H9 (cell line): ENCODE measurements at regions not wholly inside any gene's neighbourhood (a gene's known extent, or its start where the extent isn't known, plus 50 kb on each side); places are given as distances from the start of the nearest gene placed in this dataset.

ENCODE experiments used
- DNase-seq: peaks from one replicate; pipeline ENCODE4 v3.0.0-alpha.2; 2017
- H2AFZ ChIP-seq: one replicate; pipeline ENCODE4 v1.6.1; 2013; ENCODE audit warnings: mild to moderate bottlenecking, low read length, control low read depth, moderate library complexity
- H2AK5ac ChIP-seq: 2 replicates; pipeline ENCODE4 v1.6.1; 2013; ENCODE audit warnings: low read length, control low read depth, mixed read lengths; ENCODE audit not compliant: insufficient read length
- H2BK120ac ChIP-seq: one replicate; pipeline ENCODE4 v1.6.1; 2013; ENCODE audit warnings: low read depth, mild to moderate bottlenecking, low read length, control low read depth, inconsistent platforms; ENCODE audit not compliant: poor library complexity, severe bottlenecking
- H2BK12ac ChIP-seq: 2 replicates; pipeline ENCODE4 v1.6.1; 2013; ENCODE audit warnings: low read length, control low read depth, mixed read lengths, low read depth; ENCODE audit not compliant: insufficient read length
- H2BK15ac ChIP-seq: 2 replicates; pipeline ENCODE4 v1.6.1; 2013; ENCODE audit warnings: low read depth, low read length, control low read depth
- H2BK20ac ChIP-seq: one replicate; pipeline ENCODE4 v1.6.1; 2013; ENCODE audit warnings: low read depth, mild to moderate bottlenecking, low read length, control low read depth, inconsistent platforms; ENCODE audit not compliant: poor library complexity, severe bottlenecking
- H2BK5ac ChIP-seq: 2 replicates; pipeline ENCODE4 v1.6.1; 2013; ENCODE audit warnings: low read length, control low read depth, mixed read lengths; ENCODE audit not compliant: insufficient read length
- H3K14ac ChIP-seq: 2 replicates; pipeline ENCODE4 v1.6.1; 2013; ENCODE audit warnings: low read length, control low read depth; ENCODE audit not compliant: insufficient read depth
- H3K18ac ChIP-seq: 2 replicates; pipeline ENCODE4 v1.6.1; 2013; ENCODE audit warnings: low read depth, mild to moderate bottlenecking, mixed read lengths, low read length, control low read depth; ENCODE audit not compliant: insufficient read length
- H3K23ac ChIP-seq: 2 replicates; pipeline ENCODE4 v1.6.1; 2013; ENCODE audit warnings: low read length, control low read depth, mixed read lengths, low read depth; ENCODE audit not compliant: insufficient read length
- H3K23me2 ChIP-seq: 2 replicates; pipeline ENCODE4 v1.6.1; 2013; ENCODE audit warnings: low read depth, mild to moderate bottlenecking, mixed read lengths, low read length, control low read depth; ENCODE audit not compliant: insufficient read length, poor library complexity, severe bottlenecking
- H3K27ac ChIP-seq: 2 replicates; pipeline ENCODE4 v1.5.1; 2013; ENCODE audit warnings: low read length, control low read depth, mixed read lengths, low read depth; ENCODE audit not compliant: insufficient read length
- H3K27me3 ChIP-seq: 2 replicates; pipeline ENCODE4 v1.6.1; 2013; ENCODE audit warnings: low read length, control low read depth, inconsistent platforms; ENCODE audit not compliant: insufficient read depth
- H3K4ac ChIP-seq: 2 replicates; pipeline ENCODE4 v1.6.1; 2013; ENCODE audit warnings: low read depth, mild to moderate bottlenecking, control low read depth, inconsistent platforms, low read length, moderate library complexity
- H3K4me1 ChIP-seq: 2 replicates; pipeline ENCODE4 v1.6.1; 2013; ENCODE audit warnings: low read length, control low read depth, inconsistent platforms; ENCODE audit not compliant: insufficient read depth
- H3K4me2 ChIP-seq: 2 replicates; pipeline ENCODE4 v1.6.1; 2013; ENCODE audit warnings: low read length, control low read depth, mixed read lengths; ENCODE audit not compliant: insufficient read length, insufficient read depth
- H3K56ac ChIP-seq: 2 replicates; pipeline ENCODE4 v1.6.1; 2013; ENCODE audit warnings: low read depth, mild to moderate bottlenecking, mixed read lengths, low read length, control low read depth; ENCODE audit not compliant: insufficient read length
- H3K79me1 ChIP-seq: 2 replicates; pipeline ENCODE4 v1.6.1; 2013; ENCODE audit warnings: low read depth, mild to moderate bottlenecking, moderate library complexity, low read length, control low read depth, inconsistent platforms; ENCODE audit not compliant: insufficient read depth, poor library complexity, severe bottlenecking
- H3K79me2 ChIP-seq: 2 replicates; pipeline ENCODE4 v1.6.1; 2013; ENCODE audit warnings: low read length, control low read depth, inconsistent platforms; ENCODE audit not compliant: insufficient read depth
- H3K9ac ChIP-seq: 2 replicates; pipeline ENCODE4 v1.6.1; 2013; ENCODE audit warnings: low read length, control low read depth, mixed read lengths; ENCODE audit not compliant: insufficient read length; ENCODE audit errors: extremely low read depth
- H3K9me3 ChIP-seq: one replicate; pipeline ENCODE4 v1.6.1; 2013; ENCODE audit warnings: low read depth, low read length, inconsistent platforms; ENCODE audit not compliant: control insufficient read depth
- H3T11ph ChIP-seq: one replicate; pipeline ENCODE4 v1.6.1; 2013; ENCODE audit warnings: mild to moderate bottlenecking, low read length, control low read depth, inconsistent platforms
- H4K20me1 ChIP-seq: one replicate; pipeline ENCODE4 v1.6.1; 2013; ENCODE audit not compliant: control insufficient read depth, insufficient read length, insufficient read depth
- H4K5ac ChIP-seq: 2 replicates; pipeline ENCODE4 v1.6.1; 2013; ENCODE audit warnings: low read depth, mild to moderate bottlenecking, mixed read lengths, low read length, control low read depth; ENCODE audit not compliant: insufficient read length
- H4K8ac ChIP-seq: replicated peaks from 2 replicates; pipeline ENCODE4 v1.6.1; 2013; ENCODE audit warnings: low read length, control low read depth, mixed read lengths, low read depth; ENCODE audit not compliant: insufficient read length
- H4K91ac ChIP-seq: 2 replicates; pipeline ENCODE4 v1.6.1; 2013; ENCODE audit warnings: low read depth, mild to moderate bottlenecking, moderate library complexity, mixed read lengths, low read length, control low read depth; ENCODE audit not compliant: insufficient read length
- H3K27ac Mint-ChIP-seq, 3 experiments: 2 replicates in 2 of 3; 3 replicates in 1 of 3; pipeline ENCODE4 v1.8.0; 2020 to 2021; ENCODE audit warnings: mixed read lengths in 3 of 3, mild to moderate bottlenecking in 1 of 3, moderate library complexity in 1 of 3
- H3K27me3 Mint-ChIP-seq: 2 replicates; pipeline ENCODE4 v1.8.0; 2021; ENCODE audit warnings: low read depth, mild to moderate bottlenecking, moderate library complexity, mixed read lengths
- H3K36me3 Mint-ChIP-seq, 3 experiments: 2 replicates in 2 of 3; 3 replicates in 1 of 3; pipeline ENCODE4 v1.8.0; 2020 to 2021; ENCODE audit warnings: low read depth in 3 of 3, mixed read lengths in 3 of 3; ENCODE audit not compliant: insufficient read depth in 1 of 3
- H3K4me1 Mint-ChIP-seq, 2 experiments: 2 replicates each; pipeline ENCODE4 v1.8.0; 2020; ENCODE audit warnings: mixed read lengths in 2 of 2
- H3K4me3 Mint-ChIP-seq, 2 experiments: 2 replicates in 1 of 2; 3 replicates in 1 of 2; pipeline ENCODE4 v1.8.0; 2020 to 2021; ENCODE audit warnings: mild to moderate bottlenecking in 2 of 2, mixed read lengths in 2 of 2, moderate library complexity in 1 of 2
- H3K9me3 Mint-ChIP-seq, 2 experiments: 2 replicates in 1 of 2; 3 replicates in 1 of 2; pipeline ENCODE4 v1.8.0; 2020; ENCODE audit warnings: mild to moderate bottlenecking in 2 of 2, mixed read lengths in 2 of 2, moderate library complexity in 1 of 2
- WGBS: extraction: QIAGEN DNeasy Blood & Tissue Kit; methylation state at CpG from one replicate; pipeline ENCODE4 v1.1.7; 2013; ENCODE audit warnings: missing lambda C conversion rate, low lambda C conversion rate, mixed read lengths; ENCODE audit not compliant: insufficient read length; ENCODE audit errors: extremely low coverage; 5-methylcytosine and 5-hydroxymethylcytosine counted together
- TF ChIP-seq, protein P1 (sequence below): fragments of 200-600 bp; sonication (generic); conservative IDR thresholded peaks from 3 replicates; pipeline ENCODE4 v1.8.0; 2021; ENCODE audit warnings: antibody characterized with exemption, mild to moderate bottlenecking

DNA sequence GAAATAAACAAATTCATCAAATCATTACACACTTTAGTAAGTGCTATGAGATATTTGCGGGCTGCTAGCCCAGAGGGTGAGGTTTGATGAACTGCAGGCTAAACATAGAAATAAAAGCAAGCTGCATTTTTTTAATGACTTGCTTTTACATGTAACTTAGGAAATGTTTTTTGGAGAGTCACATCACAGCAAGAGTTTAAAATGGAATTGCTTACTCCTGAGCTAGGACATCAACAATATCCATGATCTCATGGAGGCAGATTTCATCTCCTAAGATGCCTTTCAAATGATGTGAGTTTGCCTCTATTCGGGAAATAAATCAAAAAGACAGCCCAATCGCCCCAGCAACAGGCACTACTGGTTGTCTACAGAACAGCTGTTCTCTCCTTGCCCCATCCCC is 73.4 kb upstream of the CD44 start:
- H2BK15ac ChIP-seq, result no peak overlapping the region
- TF ChIP-seq, protein P1, sequence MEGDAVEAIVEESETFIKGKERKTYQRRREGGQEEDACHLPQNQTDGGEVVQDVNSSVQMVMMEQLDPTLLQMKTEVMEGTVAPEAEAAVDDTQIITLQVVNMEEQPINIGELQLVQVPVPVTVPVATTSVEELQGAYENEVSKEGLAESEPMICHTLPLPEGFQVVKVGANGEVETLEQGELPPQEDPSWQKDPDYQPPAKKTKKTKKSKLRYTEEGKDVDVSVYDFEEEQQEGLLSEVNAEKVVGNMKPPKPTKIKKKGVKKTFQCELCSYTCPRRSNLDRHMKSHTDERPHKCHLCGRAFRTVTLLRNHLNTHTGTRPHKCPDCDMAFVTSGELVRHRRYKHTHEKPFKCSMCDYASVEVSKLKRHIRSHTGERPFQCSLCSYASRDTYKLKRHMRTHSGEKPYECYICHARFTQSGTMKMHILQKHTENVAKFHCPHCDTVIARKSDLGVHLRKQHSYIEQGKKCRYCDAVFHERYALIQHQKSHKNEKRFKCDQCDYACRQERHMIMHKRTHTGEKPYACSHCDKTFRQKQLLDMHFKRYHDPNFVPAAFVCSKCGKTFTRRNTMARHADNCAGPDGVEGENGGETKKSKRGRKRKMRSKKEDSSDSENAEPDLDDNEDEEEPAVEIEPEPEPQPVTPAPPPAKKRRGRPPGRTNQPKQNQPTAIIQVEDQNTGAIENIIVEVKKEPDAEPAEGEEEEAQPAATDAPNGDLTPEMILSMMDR, result no peak
- DNase-seq, result no peak
- H3K27ac Mint-ChIP-seq, result no peak overlapping the region
- no peak overlapping the region for H2BK20ac ChIP-seq
- H3K23ac ChIP-seq, result no peak overlapping the region
- H2BK12ac ChIP-seq, result no peak overlapping the region
- no peak overlapping the region for H2BK120ac ChIP-seq
- no peak overlapping the region for H3K4me2 ChIP-seq
- no peak overlapping the region for H3K4ac ChIP-seq
- no peaks in the 10 kb centered on the region for H3K79me2 ChIP-seq
- no peaks in the 10 kb centered on the region for H3K4me1 Mint-ChIP-seq
- H4K20me1 ChIP-seq, result no peaks in the 10 kb centered on the region
- no peak overlapping the region for H2AK5ac ChIP-seq
- no peak overlapping the region for H4K91ac ChIP-seq
- H3K9me3 ChIP-seq, result no peaks in the 10 kb centered on the region
- H4K5ac ChIP-seq, result no peak overlapping the region
- no peak overlapping the region for H3K56ac ChIP-seq
- H3K14ac ChIP-seq, result no peak overlapping the region
- no peak overlapping the region for H3K18ac ChIP-seq
- WGBS, result no CpG with 5 or more reads among the region's 3 CpGs
- H2AFZ ChIP-seq, result no peak overlapping the region
- no peak overlapping the region for H3K9ac ChIP-seq
- H3K27me3 ChIP-seq, result no peaks in the 10 kb centered on the region
- no peaks in the 10 kb centered on the region; the same call in 1 of the 2 replicates for H3K27me3 Mint-ChIP-seq
- H4K8ac ChIP-seq, result no peak overlapping the region
- H3K4me3 Mint-ChIP-seq, result no peak overlapping the region
- H3K4me1 ChIP-seq, result no peaks in the 10 kb centered on the region
- H3K79me1 ChIP-seq, result no peaks in the 10 kb centered on the region
- H3K23me2 ChIP-seq, result no peaks in the 10 kb centered on the region
- no peak overlapping the region for H2BK5ac ChIP-seq
- no peak overlapping the region for H3T11ph ChIP-seq
- peaks cover 8 to 11% of the 10 kb centered on the region in 2 experiments for H3K9me3 Mint-ChIP-seq
- peaks cover 0 to 11% (median 2%) of the 10 kb centered on the region in 3 experiments; a peak in 5 of 7 replicates for H3K36me3 Mint-ChIP-seq
- H3K27ac ChIP-seq, result no peak overlapping the region
